WERI-Rb-1 (cell line): ENCODE measurements at regions not wholly inside any gene's neighbourhood (a gene's known extent, or its start where the extent isn't known, plus 50 kb on each side); places are given as distances from the start of the nearest gene placed in this dataset.

Experiments used
- DNase-seq: peaks from one replicate; pipeline ENCODE4 v3.0.0-alpha.2; 2020
- H3K27ac ChIP-seq: fragments of 250-450 bp; sonication (Bioruptor Pico); 2 replicates; pipeline ENCODE4 v1.5.1; 2020; ENCODE audit warnings: mild to moderate bottlenecking, moderate library complexity
- H3K27me3 ChIP-seq: fragments of 250-450 bp; sonication (Bioruptor Pico); 2 replicates; pipeline ENCODE4 v1.5.1; 2021; ENCODE audit warnings: mild to moderate bottlenecking, low read depth, moderate library complexity; ENCODE audit not compliant: insufficient read depth, severe bottlenecking
- H3K36me3 ChIP-seq: fragments of 250-450 bp; sonication (Bioruptor Pico); 2 replicates; pipeline ENCODE4 v1.5.1; 2020; ENCODE audit warnings: mild to moderate bottlenecking, moderate library complexity
- H3K4me3 ChIP-seq: 2 replicates; pipeline ENCODE4 v1.5.1; 2011; ENCODE audit warnings: low read depth, mild to moderate bottlenecking, control low read depth, low read length
- H3K9me3 ChIP-seq: fragments of 250-450 bp; sonication (Bioruptor Pico); 2 replicates; pipeline ENCODE4 v1.5.1; 2021; ENCODE audit warnings: mild to moderate bottlenecking, moderate library complexity; ENCODE audit not compliant: severe bottlenecking
- CTCF ChIP-seq: IDR thresholded peaks from 2 replicates; pipeline ENCODE4 v1.5.1; 2011; ENCODE audit warnings: low read depth, mild to moderate bottlenecking, control low read depth, inconsistent platforms, low read length

- Histone ChIP-seq H3K36me3 (no peaks in the 10 kb centered on the region), H3K27me3 (no peaks in the 10 kb centered on the region), H3K4me3 (no peak overlapping the region), H3K9me3 (no peaks in the 10 kb centered on the region), H3K27ac (no peak overlapping the region; the same call in none of the 2 replicates)
- TF ChIP-seq CTCF: no peak
- DNase-seq: peak; percentile 88
Measured at GRCh38 chr18:52046842-52047241, 293.2 kb upstream of the DCC start.

- DNase-seq: no peak
- H3K9me3 ChIP-seq: no peaks in the 10 kb centered on the region
- TF ChIP-seq CTCF: no peak
Measured at GRCh38 chr18:52054324-52054723, 285.7 kb upstream of the DCC start.

GRCh38 chr18:52060607-52061304 is 279.2 kb upstream of the DCC start:
- Histone ChIP-seq H3K9me3 (no peaks in the 10 kb centered on the region), H3K27ac (no peak overlapping the region), H3K4me3 (no peak overlapping the region), H3K36me3 (no peaks in the 10 kb centered on the region), H3K27me3 (no peaks in the 10 kb centered on the region)
- DNase-seq: no peak
- no peak for TF ChIP-seq CTCF

More at GRCh38 chr18:52054324-52054723, 285.7 kb upstream of the DCC start:
- no peaks in the 10 kb centered on the region for H3K27me3 ChIP-seq
- H3K36me3 ChIP-seq: no peaks in the 10 kb centered on the region
- no peak overlapping the region for H3K4me3 ChIP-seq
- no peak overlapping the region for H3K27ac ChIP-seq

- DNase-seq: no peak
- H3K36me3 ChIP-seq: no peaks in the 10 kb centered on the region
- no peak overlapping the region for H3K27ac ChIP-seq
- H3K9me3 ChIP-seq: peaks cover 6% of the 10 kb centered on the region
- no peaks in the 10 kb centered on the region for H3K27me3 ChIP-seq
- TF ChIP-seq CTCF: no peak
- no peak overlapping the region for H3K4me3 ChIP-seq
Measured at GRCh38 chr18:52063923-52064322, 276.1 kb upstream of the DCC start.

- no peaks in the 10 kb centered on the region for H3K36me3 ChIP-seq
- no peaks in the 10 kb centered on the region for H3K27me3 ChIP-seq
- H3K27ac ChIP-seq: no peak overlapping the region
- TF ChIP-seq CTCF: no peak
- DNase-seq: no peak
- H3K9me3 ChIP-seq: peaks cover 6% of the 10 kb centered on the region
- no peak overlapping the region for H3K4me3 ChIP-seq
Measured at GRCh38 chr18:52069201-52069600, 270.8 kb upstream of the DCC start.

- TF ChIP-seq CTCF: no peak
- Histone ChIP-seq H3K36me3 (no peaks in the 10 kb centered on the region), H3K27me3 (no peaks in the 10 kb centered on the region), H3K9me3 (peaks cover 6% of the 10 kb centered on the region), H3K4me3 (no peak overlapping the region), H3K27ac (no peak overlapping the region)
- DNase-seq: no peak
Measured at GRCh38 chr18:52070291-52070756, 269.7 kb upstream of the DCC start.
